ENCODE measurements at regions not wholly inside any gene's neighbourhood (a gene's known extent, or its start where the extent isn't known, plus 50 kb on each side); places are given as distances from the start of the nearest gene placed in this dataset.
"Not testable (repeated sequence)": the region's sequence is repeated elsewhere in the genome, so short reads cannot be mapped to it uniquely, and the experiment has no call there.

- Mint-ChIP-seq H3K27ac (ENCODE audit: unreplicated experiment) (no peak overlapping the region), H3K4me1 (ENCODE audit: low read depth, unreplicated experiment) (no peaks in the 10 kb centered on the region), H3K4me3 (ENCODE audit: unreplicated experiment) (no peak overlapping the region), H3K36me3 (ENCODE audit: unreplicated experiment) (no peaks in the 10 kb centered on the region), H3K27me3 (ENCODE audit: unreplicated experiment) (no peaks in the 10 kb centered on the region), H3K9me3 (ENCODE audit: unreplicated experiment) (no peaks in the 10 kb centered on the region)
- no peak for TF ChIP-seq CTCF (IDR thresholded peaks at IDR 0.05; ENCODE audit: partially characterized antibody, unreplicated experiment)
- no peak for DNase-seq
These were observed 627.4 kb upstream of the CITED2 start for GRCh38 chr6:140001821-140002341.

GRCh38 chr6:140001005-140001404 is 626.6 kb upstream of the CITED2 start:
- H3K4me1 Mint-ChIP-seq (ENCODE audit: low read depth, unreplicated experiment) = no peaks in the 10 kb centered on the region
- H3K27me3 Mint-ChIP-seq (ENCODE audit: unreplicated experiment) = no peaks in the 10 kb centered on the region
- no peak overlapping the region for H3K27ac Mint-ChIP-seq (ENCODE audit: unreplicated experiment)
- no peak for DNase-seq
- no peaks in the 10 kb centered on the region for H3K9me3 Mint-ChIP-seq (ENCODE audit: unreplicated experiment)
- H3K4me3 Mint-ChIP-seq (ENCODE audit: unreplicated experiment) = no peak overlapping the region
- no peaks in the 10 kb centered on the region for H3K36me3 Mint-ChIP-seq (ENCODE audit: unreplicated experiment)
- no peak for TF ChIP-seq CTCF (IDR thresholded peaks at IDR 0.05; ENCODE audit: partially characterized antibody, unreplicated experiment)

GRCh38 chr6:139999661-140000060 is 625.2 kb upstream of the CITED2 start:
- not testable (repeated sequence) for H3K4me1 Mint-ChIP-seq (ENCODE audit: low read depth, unreplicated experiment); H3K27ac Mint-ChIP-seq (ENCODE audit: unreplicated experiment); H3K9me3 Mint-ChIP-seq (ENCODE audit: unreplicated experiment); H3K27me3 Mint-ChIP-seq (ENCODE audit: unreplicated experiment); H3K36me3 Mint-ChIP-seq (ENCODE audit: unreplicated experiment); H3K4me3 Mint-ChIP-seq (ENCODE audit: unreplicated experiment); DNase-seq

- H3K36me3 Mint-ChIP-seq (ENCODE audit: unreplicated experiment); H3K4me1 Mint-ChIP-seq (ENCODE audit: low read depth, unreplicated experiment); H3K27ac Mint-ChIP-seq (ENCODE audit: unreplicated experiment); DNase-seq; H3K4me3 Mint-ChIP-seq (ENCODE audit: unreplicated experiment); H3K27me3 Mint-ChIP-seq (ENCODE audit: unreplicated experiment); H3K9me3 Mint-ChIP-seq (ENCODE audit: unreplicated experiment): not testable (repeated sequence)
These were observed 624.0 kb upstream of the CITED2 start for GRCh38 chr6:139998478-139998877.

- H3K27me3 Mint-ChIP-seq (ENCODE audit: unreplicated experiment) = no peaks in the 10 kb centered on the region
- H3K27ac Mint-ChIP-seq (ENCODE audit: unreplicated experiment) = no peak overlapping the region
- H3K36me3 Mint-ChIP-seq (ENCODE audit: unreplicated experiment) = no peaks in the 10 kb centered on the region
- no peaks in the 10 kb centered on the region for H3K4me1 Mint-ChIP-seq (ENCODE audit: low read depth, unreplicated experiment)
- no peak overlapping the region for H3K4me3 Mint-ChIP-seq (ENCODE audit: unreplicated experiment)
- no peaks in the 10 kb centered on the region for H3K9me3 Mint-ChIP-seq (ENCODE audit: unreplicated experiment)
- no peak for TF ChIP-seq CTCF (IDR thresholded peaks at IDR 0.05; ENCODE audit: partially characterized antibody, unreplicated experiment)
- DNase-seq = no peak
These were observed 621.9 kb upstream of the CITED2 start for GRCh38 chr6:139996253-139996834.

GRCh38 chr6:139994998-139995397 is 620.5 kb upstream of the CITED2 start:
- no peaks in the 10 kb centered on the region for H3K4me1 Mint-ChIP-seq (ENCODE audit: low read depth, unreplicated experiment)
- no peak overlapping the region for H3K27ac Mint-ChIP-seq (ENCODE audit: unreplicated experiment)
- DNase-seq = no peak
- H3K27me3 Mint-ChIP-seq (ENCODE audit: unreplicated experiment) = no peaks in the 10 kb centered on the region
- H3K9me3 Mint-ChIP-seq (ENCODE audit: unreplicated experiment) = no peaks in the 10 kb centered on the region
- H3K4me3 Mint-ChIP-seq (ENCODE audit: unreplicated experiment) = no peak overlapping the region
- no peaks in the 10 kb centered on the region for H3K36me3 Mint-ChIP-seq (ENCODE audit: unreplicated experiment)
- no peak for TF ChIP-seq CTCF (IDR thresholded peaks at IDR 0.05; ENCODE audit: partially characterized antibody, unreplicated experiment)

Measured in glutamatergic neuron (in vitro differentiated cells).